Hematopoietic multipotent progenitor cell treated with erythropoietin and hydrocortisone succinate and interleukin-3 and kit ligand, for 15 days (in vitro differentiated cells): ENCODE measurements at regions not wholly inside any gene's neighbourhood (a gene's known extent, or its start where the extent isn't known, plus 50 kb on each side); places are given as distances from the start of the nearest gene placed in this dataset.

ENCODE experiments used
- DNase-seq: peaks from one replicate; pipeline ENCODE4 v3.0.0-alpha.2; 2015; ENCODE audit warnings: low spot score

DNA sequence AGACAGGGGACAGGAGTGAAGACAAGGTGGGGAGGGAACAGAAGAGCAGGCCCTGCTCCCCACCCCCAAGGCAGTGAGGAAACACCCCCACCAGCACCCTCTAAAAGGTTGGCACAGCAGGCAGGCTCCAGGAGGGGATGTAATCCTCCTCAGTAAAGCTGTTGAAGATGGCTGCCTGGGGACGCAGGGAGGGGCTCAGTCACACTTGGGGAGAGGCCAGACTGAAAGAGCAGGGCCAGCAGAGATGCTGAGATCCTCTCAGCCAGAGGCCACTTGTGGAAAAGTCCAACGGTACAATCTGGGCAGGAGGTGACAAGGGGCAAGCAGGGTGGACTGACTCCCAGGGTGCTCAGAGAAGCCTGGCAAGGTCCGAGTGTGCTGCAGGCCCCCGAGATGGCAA is 154.8 kb upstream of the ID2 start:
- DNase-seq, result no peak

- DNase-seq, result no peak
Observed at GRCh38 chr2:8527676-8528075, 154.2 kb upstream of the ID2 start.

DNA sequence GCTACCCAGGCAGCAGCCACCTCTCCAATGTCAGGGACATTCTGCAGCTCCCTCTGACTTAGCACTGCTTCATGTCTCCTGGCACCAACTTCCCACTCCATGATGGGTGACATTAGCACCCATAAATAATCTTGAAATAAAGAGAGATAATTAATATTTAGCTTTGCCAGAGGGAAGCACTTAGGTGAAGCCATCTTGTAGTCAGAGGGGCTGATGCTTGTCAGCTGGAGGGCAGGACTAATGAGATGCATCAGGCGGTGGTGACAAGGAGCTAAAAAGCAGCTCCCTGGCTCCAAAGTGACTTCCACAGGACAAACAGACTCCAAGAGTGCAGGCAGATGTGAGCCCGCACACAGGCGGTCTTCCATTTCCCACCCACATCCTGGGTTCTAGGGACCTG is 153.0 kb upstream of the ID2 start:
- no peak for DNase-seq

DNA sequence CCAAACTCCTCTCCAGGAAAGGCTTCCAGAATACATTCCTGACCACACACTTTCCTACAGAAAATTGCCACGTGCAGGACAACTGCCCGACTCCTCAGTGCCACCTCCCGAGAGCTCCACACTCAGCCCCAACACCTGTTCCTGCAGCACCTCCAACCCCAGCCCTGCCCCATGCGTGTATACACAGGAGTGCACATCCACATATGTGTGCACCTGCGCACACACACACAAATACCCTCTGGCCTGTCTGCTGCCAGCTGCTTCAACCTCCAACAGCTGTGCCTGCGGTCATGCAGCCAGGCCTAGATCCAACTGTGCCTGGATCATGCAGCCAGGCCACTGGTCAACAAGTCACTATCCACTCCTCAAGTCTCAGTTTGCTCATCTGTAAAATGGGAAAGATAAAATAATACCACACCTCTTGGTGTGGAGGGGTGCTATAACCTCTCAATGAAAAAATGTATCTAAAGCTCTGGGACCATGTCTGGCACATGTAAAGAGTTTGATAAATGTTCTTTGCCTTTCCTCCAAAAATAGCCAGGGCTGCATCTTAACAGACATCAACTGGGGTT is 152.1 kb upstream of the ID2 start:
- DNase-seq, result no peak

DNA sequence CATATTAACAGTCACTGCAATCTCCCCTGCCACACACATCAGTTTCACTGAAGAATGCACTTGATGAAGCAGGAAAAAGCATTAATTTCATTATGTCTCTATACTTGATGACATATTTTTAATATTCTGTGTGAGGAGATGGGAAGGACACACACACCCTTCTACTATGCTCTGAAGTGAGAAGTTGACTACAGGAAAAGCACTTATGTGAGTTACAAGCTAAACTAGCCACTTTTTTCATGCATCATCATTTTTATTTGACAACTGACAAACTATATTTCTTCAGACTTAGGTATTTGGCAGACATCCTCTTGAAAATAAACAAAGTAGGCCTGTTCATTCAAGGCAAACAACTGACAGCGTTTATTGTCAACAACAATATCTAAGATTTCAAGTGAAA is 150.4 kb upstream of the ID2 start:
- no peak for DNase-seq

DNA sequence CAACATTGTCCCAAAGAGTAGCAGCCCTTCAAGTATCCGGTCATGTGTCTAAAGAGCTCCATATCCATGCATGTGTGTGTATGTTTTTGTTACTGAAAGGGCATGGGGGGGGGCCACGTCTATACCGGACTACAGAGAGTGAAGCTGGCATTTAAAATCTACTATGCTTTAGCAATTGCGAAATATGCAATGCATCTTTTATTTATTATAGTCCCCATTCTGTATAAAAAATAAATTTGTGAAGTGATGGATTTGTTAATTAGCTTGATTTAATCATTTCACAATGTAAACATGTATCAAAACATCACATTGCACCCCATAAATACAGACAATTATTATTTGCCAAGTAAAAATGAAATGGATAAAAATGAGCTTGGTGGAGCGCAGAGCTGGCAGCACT is 149.4 kb upstream of the ID2 start:
- no peak for DNase-seq

DNA sequence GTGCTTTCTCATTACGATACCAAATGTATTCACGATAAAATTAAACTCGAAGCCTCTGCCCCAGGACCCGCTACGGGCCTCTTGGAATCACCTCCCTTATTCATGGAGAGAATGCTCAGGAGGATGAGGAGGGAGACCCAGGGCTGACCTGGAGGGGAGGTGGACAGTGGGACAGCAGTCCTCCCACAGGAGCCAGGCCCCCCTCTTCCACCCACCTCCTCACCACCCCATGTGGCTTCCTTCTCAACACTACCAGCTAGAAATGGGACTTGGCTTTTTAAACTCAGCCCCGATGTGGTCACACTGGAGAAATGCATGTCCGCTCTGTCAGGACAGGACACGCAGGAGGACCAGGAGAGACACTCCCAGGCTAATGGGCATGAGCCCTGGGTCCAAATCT is 147.9 kb upstream of the ID2 start:
- no peak for DNase-seq

DNA sequence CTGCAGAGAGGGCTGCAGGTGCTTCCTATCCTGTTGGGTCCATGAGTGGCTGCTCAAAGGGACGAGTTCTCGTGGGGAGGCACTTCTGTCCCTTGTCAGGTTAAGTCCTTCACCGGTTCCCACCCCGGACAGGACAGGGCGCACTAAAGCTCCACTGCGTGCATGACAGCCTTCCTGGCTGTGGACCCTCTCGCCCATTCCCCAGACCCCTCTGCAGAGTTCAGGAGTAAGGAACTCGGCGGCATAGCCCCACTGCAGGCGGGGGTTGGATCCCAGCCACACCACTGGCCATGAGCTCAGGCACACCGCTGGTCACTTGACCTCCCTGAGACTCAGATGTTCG is 147.5 kb upstream of the ID2 start:
- DNase-seq, result no peak

DNA sequence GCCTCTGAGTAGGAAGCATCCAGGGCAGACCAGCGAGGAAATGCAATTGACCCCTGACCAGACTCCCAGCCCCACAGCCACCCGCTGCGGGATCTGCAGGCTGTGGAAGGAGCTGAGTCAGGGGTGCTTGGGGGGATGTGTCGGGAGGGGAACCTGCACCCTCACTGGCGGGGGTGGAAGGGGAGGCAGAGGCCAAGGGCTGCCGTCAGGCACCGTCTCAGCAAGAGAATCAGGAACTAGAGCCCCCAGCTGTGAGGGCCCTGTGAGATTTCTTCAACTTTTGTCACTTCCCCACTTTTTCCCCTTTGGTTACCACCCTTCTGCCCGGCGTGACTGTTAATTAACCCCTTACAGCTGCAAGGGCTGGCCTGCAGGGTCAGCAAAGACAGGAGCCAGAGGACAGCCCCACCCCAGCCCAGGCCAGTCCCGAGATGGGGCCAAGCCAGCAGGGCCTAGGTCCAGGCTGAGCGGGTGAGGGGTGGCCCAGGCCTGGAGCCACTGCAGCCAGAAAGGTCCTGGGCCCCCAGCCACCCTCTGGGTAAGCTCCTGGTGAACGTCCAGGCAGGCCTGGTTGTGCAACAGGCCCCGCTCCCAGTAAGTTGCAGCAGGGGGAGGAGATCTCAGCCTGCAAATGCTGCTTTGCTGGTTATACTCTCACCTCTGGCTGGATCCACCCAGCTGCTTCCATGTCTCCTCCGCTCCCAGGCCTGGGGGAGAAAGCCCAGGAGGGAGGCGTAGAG is 147.0 kb upstream of the ID2 start:
- DNase-seq, result no peak

- DNase-seq, result no peak
Observed at GRCh38 chr2:8535469-8535795, 146.4 kb upstream of the ID2 start.

- DNase-seq, result peak; percentile 33
Observed at GRCh38 chr2:8535821-8536685, 145.8 kb upstream of the ID2 start.

DNA sequence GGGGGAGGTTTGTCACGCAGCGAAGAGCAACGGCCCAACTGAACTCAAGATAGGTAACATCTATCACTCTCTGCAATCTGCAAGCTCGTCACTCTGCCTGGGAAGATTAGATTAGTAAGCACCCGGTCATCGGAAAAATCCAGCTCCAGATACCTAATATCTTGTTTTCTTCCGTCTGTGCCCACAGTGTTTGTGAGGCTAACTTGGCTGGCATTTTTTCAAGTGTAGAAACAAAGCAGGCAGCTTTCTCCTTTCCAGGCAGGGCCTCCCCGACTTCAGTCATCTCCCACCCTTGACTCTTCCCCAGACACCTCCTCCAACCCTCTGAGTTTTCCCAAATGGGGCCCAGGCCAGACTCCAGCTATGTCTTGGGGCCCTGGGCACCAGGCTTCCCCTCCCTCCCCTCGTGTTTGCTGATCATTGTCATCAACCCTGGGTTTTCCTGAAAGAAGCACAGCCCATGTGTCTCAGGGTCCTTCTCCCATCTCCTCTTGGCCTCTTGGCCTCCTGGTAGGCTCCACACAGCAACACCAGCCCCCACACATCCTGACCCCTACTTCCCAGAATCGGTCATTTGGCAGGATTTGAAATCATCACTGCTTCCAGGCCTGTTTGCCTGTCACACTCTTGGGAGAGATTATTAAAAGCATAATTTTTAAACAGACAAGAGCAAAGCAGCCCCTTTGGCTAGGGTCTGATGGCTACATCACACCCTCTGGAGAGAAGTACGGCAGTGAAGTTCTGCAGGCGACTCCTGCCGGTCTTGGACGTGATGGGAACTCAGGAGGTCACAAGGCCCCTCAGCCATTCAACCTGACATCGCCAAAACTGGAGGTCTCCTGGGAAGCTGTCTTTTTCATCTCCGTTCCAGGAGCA is 144.9 kb upstream of the ID2 start:
- peak; percentile 15 for DNase-seq

- DNase-seq, result no peak
Observed at GRCh38 chr2:8537562-8538155, 144.2 kb upstream of the ID2 start.

GRCh38 chr2:8538531-8538930 is 143.3 kb upstream of the ID2 start:
- no peak for DNase-seq

DNA sequence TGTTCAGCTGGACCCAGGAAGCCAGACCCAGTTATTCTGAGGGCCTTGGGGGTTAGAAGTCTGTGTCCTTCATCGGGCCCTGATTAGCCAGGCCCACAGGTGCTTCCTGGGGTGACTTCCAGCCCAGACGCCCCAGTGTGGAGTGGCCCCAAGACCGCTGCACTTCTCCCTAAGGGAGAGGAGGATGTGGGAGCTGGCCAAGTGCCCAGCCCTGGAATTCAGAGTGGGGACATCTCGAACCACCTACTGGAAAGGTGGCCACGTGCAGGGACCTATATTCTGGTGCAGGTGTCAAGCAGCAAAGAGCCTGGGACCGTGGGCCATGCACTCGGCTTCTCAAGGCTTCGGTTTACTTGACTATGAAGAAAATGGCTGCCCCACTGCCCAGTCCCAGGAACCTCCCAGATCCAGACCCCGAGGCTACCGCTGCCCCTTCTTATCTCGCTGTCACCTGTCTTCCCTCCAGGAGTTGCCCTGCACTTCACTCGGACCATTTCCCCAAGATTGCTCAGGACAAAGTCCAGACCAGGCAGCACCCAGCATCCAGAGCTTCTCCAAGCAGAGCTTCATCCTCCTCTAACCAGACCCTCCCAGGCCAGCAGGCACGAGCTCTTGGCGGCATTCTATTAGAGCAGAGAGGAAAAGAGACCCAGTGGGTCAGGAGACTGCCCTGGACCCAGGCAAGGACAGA is 142.8 kb upstream of the ID2 start:
- no peak for DNase-seq

DNA sequence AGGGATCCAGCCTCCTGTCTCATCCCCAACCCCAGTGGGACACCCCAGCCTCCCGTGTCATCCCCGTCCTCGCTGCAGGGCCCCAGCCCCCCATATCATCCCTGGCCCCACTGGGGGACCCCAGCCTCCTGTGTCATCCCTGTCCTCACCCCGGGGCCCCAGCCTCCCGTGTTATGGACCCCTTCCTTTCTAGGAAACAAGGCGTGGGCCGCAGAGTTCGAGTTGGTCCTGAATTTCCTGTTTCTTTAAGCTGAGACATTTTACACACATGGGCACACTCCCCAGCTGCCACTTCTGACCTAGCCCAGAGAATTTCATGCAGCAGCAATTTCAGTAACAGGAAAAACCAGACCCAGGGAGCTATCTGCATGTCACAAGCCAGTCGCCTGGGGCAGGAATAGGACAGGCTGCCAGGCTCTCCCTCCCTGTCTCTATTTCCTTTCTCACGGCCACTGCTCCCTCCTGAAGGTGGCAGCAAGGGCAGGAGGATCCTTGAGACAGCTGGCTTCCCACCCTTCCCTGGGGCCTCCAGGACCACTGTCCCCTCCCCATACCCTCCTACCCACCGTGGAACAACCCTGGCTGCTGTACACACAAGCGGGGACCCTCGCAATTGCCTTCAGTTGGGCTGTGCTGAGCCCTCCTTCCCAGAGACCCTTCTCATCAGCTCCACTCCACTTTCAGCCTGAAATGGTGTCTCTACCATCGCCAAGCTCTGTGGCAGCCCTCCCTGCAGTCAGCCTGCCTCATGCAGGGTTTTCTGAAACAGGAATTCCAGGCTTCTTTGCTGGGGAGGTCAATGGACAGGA is 141.9 kb upstream of the ID2 start:
- no peak for DNase-seq

DNA sequence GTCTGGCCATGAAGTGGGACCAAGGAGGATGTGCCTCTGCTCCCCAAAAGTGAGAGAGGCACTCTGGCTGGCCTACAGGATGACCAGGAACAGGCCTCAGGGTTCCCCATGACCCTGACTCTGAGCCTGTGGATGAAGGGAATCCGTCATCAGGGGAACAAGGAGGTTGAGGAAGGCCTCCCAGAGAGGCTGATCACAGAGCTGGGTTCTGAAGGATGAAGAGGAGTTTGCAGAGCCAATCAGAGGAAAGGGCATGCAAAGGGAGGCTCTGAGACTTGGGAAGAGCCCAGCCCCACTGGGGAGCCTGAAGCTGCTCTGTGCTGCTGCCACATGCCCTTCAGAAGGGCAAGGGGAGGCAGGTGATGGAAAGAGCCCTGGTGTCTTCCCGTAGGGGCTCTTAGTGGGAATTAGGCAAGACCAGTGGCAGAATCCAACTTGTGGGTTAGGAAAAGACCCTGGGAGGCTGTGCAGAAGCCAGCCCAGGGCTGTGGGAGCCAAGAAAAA is 141.3 kb upstream of the ID2 start:
- DNase-seq, result no peak

DNA sequence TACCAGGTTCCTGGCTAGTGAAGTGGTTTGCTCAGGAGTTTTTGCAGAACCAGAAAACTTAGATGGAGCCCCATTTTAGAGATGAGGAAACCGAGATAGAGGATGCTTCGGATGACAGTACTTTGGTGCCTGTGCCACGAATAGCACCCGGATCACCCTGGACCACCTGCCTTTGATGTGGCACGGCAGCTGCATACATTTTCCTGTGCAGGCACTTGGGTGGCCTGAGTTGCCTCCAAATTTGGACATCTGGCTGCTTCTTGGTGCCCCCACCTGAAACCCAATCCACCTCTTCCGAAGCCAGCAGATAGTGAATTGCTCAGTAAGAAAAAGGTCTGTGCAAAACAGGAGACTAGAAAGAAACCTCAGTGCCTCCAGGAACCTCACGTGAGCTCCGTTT is 140.6 kb upstream of the ID2 start:
- DNase-seq, result no peak

GRCh38 chr2:8541636-8542035 is 140.2 kb upstream of the ID2 start:
- no peak for DNase-seq

DNA sequence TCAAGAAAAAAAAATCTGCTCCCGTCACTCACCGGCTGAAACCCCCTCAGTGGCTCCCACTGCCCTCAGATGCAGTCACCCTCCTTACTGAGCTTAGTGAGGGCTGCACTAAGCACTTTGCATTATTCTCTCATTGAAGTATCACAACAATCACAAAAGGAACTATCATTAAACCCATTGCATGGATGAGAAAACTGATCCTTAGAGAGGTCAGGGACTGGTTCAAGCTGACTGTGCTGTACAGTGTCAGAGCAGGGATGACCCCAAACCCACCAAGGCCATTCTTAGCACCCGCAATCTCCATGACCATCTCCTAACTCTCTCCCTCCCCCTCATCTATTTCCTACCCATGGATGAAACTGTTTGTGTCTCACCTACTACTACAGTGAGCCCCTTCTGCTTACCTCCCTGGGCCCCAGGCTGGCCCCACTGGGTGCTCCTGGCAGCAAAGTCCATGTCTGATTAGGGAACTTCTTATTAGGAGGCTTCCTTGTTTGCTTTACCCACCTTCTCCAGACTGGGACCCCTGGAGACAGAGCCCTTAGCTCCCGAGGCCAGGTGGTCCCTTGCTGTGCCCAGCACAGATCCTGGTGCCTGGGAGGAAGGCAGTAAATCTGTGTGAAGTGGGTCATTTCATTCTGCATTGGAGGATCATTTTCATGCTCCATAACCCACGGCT is 139.3 kb upstream of the ID2 start:
- DNase-seq, result no peak
